A549 (cell line): ENCODE measurements at regions not wholly inside any gene's neighbourhood (a gene's known extent, or its start where the extent isn't known, plus 50 kb on each side); places are given as distances from the start of the nearest gene placed in this dataset.

Source experiments
- ATAC-seq, 2 experiments: fragments of 200-7000 bp in 1 of 2; fragments of >200 bp in 1 of 2; cut with Nextera tagmentation in 1 of 2; cut with Tn5 transposase in 1 of 2; 3 replicates each; pipeline versions ENCODE4 v1.8.0 to v1.9.1; 2018 to 2020; ENCODE audit warnings: mild to moderate bottlenecking in 1 of 2, moderate library complexity in 1 of 2
- CTCF ChIA-PET: fragments of 300-600 bp; sonication (Branson Sonifier 250); formaldehyde crosslinking; extraction: SDS; loops from one replicate; lab custom pipeline; 2021; ENCODE audit warnings: antibody characterized with exemption, inconsistent platforms; lab: Yijun Ruan, JAX
- POLR2A ChIA-PET: fragments of 350-600 bp; formaldehyde crosslinking; extraction: SDS; loops from one replicate; lab custom pipeline; 2021; ENCODE audit warnings: antibody characterized with exemption, inconsistent platforms; lab: Yijun Ruan, JAX
- DNase-seq, 2 experiments: peaks; one replicate each; pipeline versions ENCODE4 v3.0.0 to v3.0.0-alpha.2; 2011 to 2016; ENCODE audit warnings: low read depth in 1 of 2, low spot score in 1 of 2
- FAIRE-seq: peaks from 2 replicates; lab custom pipeline; 2011; peaks lifted over from hg19 to GRCh38; lab: Jason Lieb, UNC
- H3K27ac ChIP-seq, 2 experiments: fragments of >200 bp; sonication (Bioruptor Twin); formaldehyde crosslinking; 3 replicates each; pipeline ENCODE4 v1.5.1; 2016 to 2017
- H3K4me1 ChIP-seq: fragments of >200 bp; sonication (Bioruptor Twin); formaldehyde crosslinking; 3 replicates; pipeline ENCODE4 v1.6.1; 2016
- H3K4me2 ChIP-seq: fragments of >200 bp; sonication (Bioruptor Twin); formaldehyde crosslinking; 3 replicates; pipeline ENCODE4 v1.6.1; 2016
- H3K4me3 ChIP-seq: fragments of >200 bp; sonication (Bioruptor Twin); formaldehyde crosslinking; 3 replicates; pipeline ENCODE4 v1.5.1; 2016
- H3K9me3 ChIP-seq: fragments of >200 bp; sonication (Bioruptor Twin); formaldehyde crosslinking; 3 replicates; pipeline ENCODE4 v1.6.1; 2016
- BHLHE40 ChIP-seq: IDR thresholded peaks from 2 replicates; pipeline ENCODE4 v1.6.1; 2012; ENCODE audit warnings: low read depth, low read length, inconsistent platforms
- CBX2 ChIP-seq: fragments of 200-600 bp; sonication (generic); IDR thresholded peaks from 2 replicates; pipeline ENCODE4 v1.6.1; 2016; ENCODE audit warnings: low read depth, mild to moderate bottlenecking, borderline replicate concordance
- CBX8 ChIP-seq: fragments of 200-600 bp; sonication (generic); IDR thresholded peaks from 2 replicates; pipeline ENCODE4 v1.6.1; 2016
- CTCF ChIP-seq: fragments of >200 bp; sonication (Bioruptor Twin); formaldehyde crosslinking; IDR thresholded peaks from 3 replicates; pipeline ENCODE4 v1.5.1; 2016
- E2F6 ChIP-seq: IDR thresholded peaks from 2 replicates; pipeline ENCODE4 v1.6.1; 2012; ENCODE audit warnings: low read depth, borderline replicate concordance
- EP300 ChIP-seq, 2 experiments: fragments of >200 bp; sonication (Bioruptor Twin); formaldehyde crosslinking; IDR thresholded peaks; 2 replicates in 1 of 2; 3 replicates in 1 of 2; pipeline ENCODE4 v1.6.1; 2016 to 2017
- ESRRA ChIP-seq: fragments of 150-350 bp; IDR thresholded peaks from 2 replicates; pipeline ENCODE4 v1.6.1; 2014; ENCODE audit warnings: mild to moderate bottlenecking, low read length, borderline replicate concordance
- FOXS1 ChIP-seq: fragments of 250-450 bp; sonication (Bioruptor Pico); IDR thresholded peaks from 2 replicates; pipeline ENCODE4 v1.5.0; 2020; ENCODE audit warnings: mild to moderate bottlenecking, moderate library complexity
- GATA3 ChIP-seq: IDR thresholded peaks from 2 replicates; pipeline ENCODE4 v1.6.1; 2012; ENCODE audit warnings: borderline replicate concordance
- HEYL ChIP-seq: fragments of 250-450 bp; sonication (Bioruptor Pico); IDR thresholded peaks from 2 replicates; pipeline ENCODE4 v1.8.0; 2021; ENCODE audit warnings: mild to moderate bottlenecking, moderate library complexity
- HMGXB4 ChIP-seq: fragments of 250-450 bp; sonication (Bioruptor Pico); IDR thresholded peaks from 2 replicates; pipeline ENCODE4 v1.5.0; 2021; ENCODE audit warnings: mild to moderate bottlenecking, moderate library complexity, borderline replicate concordance
- JUNB ChIP-seq: fragments of >200 bp; sonication (Bioruptor Twin); formaldehyde crosslinking; IDR thresholded peaks from 2 replicates; pipeline ENCODE4 v1.6.1; 2016
- MAZ ChIP-seq: fragments of 150-350 bp; IDR thresholded peaks from 2 replicates; pipeline ENCODE4 v1.6.1; 2014; ENCODE audit warnings: antibody characterized with exemption, low read depth, low read length, borderline replicate concordance
- MYC ChIP-seq: IDR thresholded peaks from 2 replicates; pipeline ENCODE4 v1.6.1; 2012; ENCODE audit warnings: mild to moderate bottlenecking, inconsistent platforms, low read length, improper control_type of control experiment, borderline replicate concordance
- NPAS2 ChIP-seq: fragments of 250-450 bp; sonication (Bioruptor Pico); IDR thresholded peaks from 2 replicates; pipeline ENCODE4 v1.8.0; 2022; ENCODE audit warnings: mild to moderate bottlenecking, moderate library complexity, borderline replicate concordance
- NR3C1 ChIP-seq: fragments of >200 bp; sonication (Bioruptor Twin); formaldehyde crosslinking; IDR thresholded peaks from 3 replicates; pipeline ENCODE4 v1.6.1; 2017
- PBX3 ChIP-seq: IDR thresholded peaks from 2 replicates; pipeline ENCODE4 v1.6.1; 2012
- POLR2A ChIP-seq: IDR thresholded peaks from 2 replicates; pipeline ENCODE4 v1.6.1; 2012; ENCODE audit warnings: mild to moderate bottlenecking, low read length
- POLR2AphosphoS2 ChIP-seq: conservative IDR thresholded peaks from 2 replicates; pipeline ENCODE4 v1.6.1; 2012; ENCODE audit warnings: low read length, improper control_type of control experiment, inconsistent platforms
- RCOR1 ChIP-seq: fragments of 150-350 bp; IDR thresholded peaks from 2 replicates; pipeline ENCODE4 v1.6.1; 2014; ENCODE audit warnings: antibody characterized with exemption, low read length, low read depth
- SREBF2 ChIP-seq: fragments of 450-650 bp; IDR thresholded peaks from 2 replicates; pipeline ENCODE4 v1.6.1; 2014; ENCODE audit warnings: mild to moderate bottlenecking, moderate library complexity
- TFCP2L1 ChIP-seq: fragments of 250-450 bp; sonication (Bioruptor Pico); IDR thresholded peaks from 2 replicates; pipeline ENCODE4 v1.5.0; 2021; ENCODE audit warnings: mild to moderate bottlenecking
- TP53 ChIP-seq: fragments of 250-450 bp; sonication (Bioruptor Pico); IDR thresholded peaks from 2 replicates; pipeline ENCODE4 v1.5.0; 2021; ENCODE audit warnings: mild to moderate bottlenecking, moderate library complexity
- ZC3H11A ChIP-seq: fragments of 450-650 bp; IDR thresholded peaks from 2 replicates; pipeline ENCODE4 v1.6.1; 2014; ENCODE audit warnings: antibody characterized with exemption, mild to moderate bottlenecking
- ZFP36 ChIP-seq: fragments of 450-650 bp; IDR thresholded peaks from 2 replicates; pipeline ENCODE4 v1.6.1; 2014; ENCODE audit warnings: borderline replicate concordance; ENCODE audit not compliant: partially characterized antibody
- WGBS: methylation state at CpG from one replicate; pipeline ENCODE4 v1.1.6; 2017; ENCODE audit errors: missing lambda C conversion rate; 5-methylcytosine and 5-hydroxymethylcytosine counted together
- TF ChIP-seq, protein P1 (sequence below): fragments of 200-600 bp; sonication (generic); IDR thresholded peaks from 2 replicates; pipeline ENCODE4 v1.6.1; 2016; ENCODE audit warnings: antibody characterized with exemption, mild to moderate bottlenecking, moderate library complexity
- TF ChIP-seq, protein P2 (sequence below): fragments of 150-350 bp; IDR thresholded peaks from 2 replicates; pipeline ENCODE4 v1.6.1; 2014; ENCODE audit warnings: low read depth, mild to moderate bottlenecking, low read length

DNA sequence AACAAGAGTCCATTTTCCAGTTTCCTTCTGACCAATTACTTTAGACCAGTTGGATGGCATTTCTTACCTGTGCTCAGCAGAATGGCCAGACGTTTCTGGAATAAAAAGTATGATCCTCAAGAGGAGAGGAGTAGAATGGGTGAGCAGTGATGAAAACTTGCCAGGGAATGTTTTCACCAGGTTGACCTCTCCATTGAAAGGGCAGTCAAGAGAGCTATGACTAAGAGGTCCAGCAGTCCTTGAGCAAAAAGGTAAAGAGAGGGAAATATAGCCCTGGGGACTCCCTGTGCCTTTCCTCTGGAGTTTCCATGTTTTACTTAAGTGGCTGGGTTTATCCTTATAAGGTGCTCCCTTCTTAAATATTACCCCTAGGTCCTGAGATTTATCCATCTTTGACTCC is 210.9 kb downstream of the TBX18 start:
- Histone ChIP-seq H3K4me3 (no peak overlapping the region), H3K4me1 (no peaks in the 10 kb centered on the region), H3K27ac (no peak overlapping the region), H3K9me3 (no peaks in the 10 kb centered on the region), H3K4me2 (no peak overlapping the region)
- TF ChIP-seq BHLHE40, result no peak
- TF ChIP-seq CTCF, result no peak
- TF ChIP-seq ESRRA, result no peak
- TF ChIP-seq CBX8, result no peak
- no peak for TF ChIP-seq PBX3
- TF ChIP-seq POLR2AphosphoS2, result no peak
- TF ChIP-seq E2F6, result no peak
- TF ChIP-seq, protein P1, sequence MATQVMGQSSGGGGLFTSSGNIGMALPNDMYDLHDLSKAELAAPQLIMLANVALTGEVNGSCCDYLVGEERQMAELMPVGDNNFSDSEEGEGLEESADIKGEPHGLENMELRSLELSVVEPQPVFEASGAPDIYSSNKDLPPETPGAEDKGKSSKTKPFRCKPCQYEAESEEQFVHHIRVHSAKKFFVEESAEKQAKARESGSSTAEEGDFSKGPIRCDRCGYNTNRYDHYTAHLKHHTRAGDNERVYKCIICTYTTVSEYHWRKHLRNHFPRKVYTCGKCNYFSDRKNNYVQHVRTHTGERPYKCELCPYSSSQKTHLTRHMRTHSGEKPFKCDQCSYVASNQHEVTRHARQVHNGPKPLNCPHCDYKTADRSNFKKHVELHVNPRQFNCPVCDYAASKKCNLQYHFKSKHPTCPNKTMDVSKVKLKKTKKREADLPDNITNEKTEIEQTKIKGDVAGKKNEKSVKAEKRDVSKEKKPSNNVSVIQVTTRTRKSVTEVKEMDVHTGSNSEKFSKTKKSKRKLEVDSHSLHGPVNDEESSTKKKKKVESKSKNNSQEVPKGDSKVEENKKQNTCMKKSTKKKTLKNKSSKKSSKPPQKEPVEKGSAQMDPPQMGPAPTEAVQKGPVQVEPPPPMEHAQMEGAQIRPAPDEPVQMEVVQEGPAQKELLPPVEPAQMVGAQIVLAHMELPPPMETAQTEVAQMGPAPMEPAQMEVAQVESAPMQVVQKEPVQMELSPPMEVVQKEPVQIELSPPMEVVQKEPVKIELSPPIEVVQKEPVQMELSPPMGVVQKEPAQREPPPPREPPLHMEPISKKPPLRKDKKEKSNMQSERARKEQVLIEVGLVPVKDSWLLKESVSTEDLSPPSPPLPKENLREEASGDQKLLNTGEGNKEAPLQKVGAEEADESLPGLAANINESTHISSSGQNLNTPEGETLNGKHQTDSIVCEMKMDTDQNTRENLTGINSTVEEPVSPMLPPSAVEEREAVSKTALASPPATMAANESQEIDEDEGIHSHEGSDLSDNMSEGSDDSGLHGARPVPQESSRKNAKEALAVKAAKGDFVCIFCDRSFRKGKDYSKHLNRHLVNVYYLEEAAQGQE, result no peak
- no peak for TF ChIP-seq CBX2
- no peak for TF ChIP-seq NPAS2
- no peak for TF ChIP-seq MAZ
- TF ChIP-seq RCOR1, result no peak
- no peak for TF ChIP-seq NR3C1
- TF ChIP-seq HEYL (CRISPR knock-in tag), result no peak
- TF ChIP-seq TFCP2L1 (CRISPR knock-in tag), result no peak
- TF ChIP-seq SREBF2, result no peak
- TF ChIP-seq GATA3, result no peak
- no peak for TF ChIP-seq JUNB
- no peak for TF ChIP-seq TP53 (CRISPR knock-in tag)
- ATAC-seq (no peak), FAIRE-seq (no peak), DNase-seq (no peak)
- ChIA-PET POLR2A (no interaction called here), CTCF (no interaction called here)
- 11% methylated on average over 1 of the region's 1 CpG for WGBS

- no peak for TF ChIP-seq JUNB
- TF ChIP-seq, protein P2, sequence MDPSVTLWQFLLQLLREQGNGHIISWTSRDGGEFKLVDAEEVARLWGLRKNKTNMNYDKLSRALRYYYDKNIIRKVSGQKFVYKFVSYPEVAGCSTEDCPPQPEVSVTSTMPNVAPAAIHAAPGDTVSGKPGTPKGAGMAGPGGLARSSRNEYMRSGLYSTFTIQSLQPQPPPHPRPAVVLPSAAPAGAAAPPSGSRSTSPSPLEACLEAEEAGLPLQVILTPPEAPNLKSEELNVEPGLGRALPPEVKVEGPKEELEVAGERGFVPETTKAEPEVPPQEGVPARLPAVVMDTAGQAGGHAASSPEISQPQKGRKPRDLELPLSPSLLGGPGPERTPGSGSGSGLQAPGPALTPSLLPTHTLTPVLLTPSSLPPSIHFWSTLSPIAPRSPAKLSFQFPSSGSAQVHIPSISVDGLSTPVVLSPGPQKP, result no peak
- no peak for TF ChIP-seq POLR2A
- no peak for TF ChIP-seq HMGXB4
- TF ChIP-seq FOXS1 (CRISPR knock-in tag), result no peak
- TF ChIP-seq ZC3H11A, result no peak
- TF ChIP-seq RCOR1, result no peak
- no peak for TF ChIP-seq MYC
- TF ChIP-seq NR3C1, result no peak
- no peak for TF ChIP-seq ZFP36
- TF ChIP-seq EP300 (IDR thresholded peaks at IDR 0.05), result no peak
- TF ChIP-seq, all 56 proteins: peak for 0
- Histone ChIP-seq H3K9me3 (no peaks in the 10 kb centered on the region), H3K4me1 (no peaks in the 10 kb centered on the region), H3K27ac (no peak overlapping the region), H3K4me3 (no peak overlapping the region), H3K4me2 (no peak overlapping the region)
- WGBS, result 60% methylated on average over 2 of the region's 6 CpGs
- DNase-seq (no peak), FAIRE-seq (no peak), ATAC-seq (no peak)
- ChIA-PET POLR2A (no interaction called here), CTCF (no interaction called here)
Measured at GRCh38 chr6:84551797-84552196, 212.6 kb downstream of the TBX18 start.
